ENCODE measurements at regions not wholly inside any gene's neighbourhood (a gene's known extent, or its start where the extent isn't known, plus 50 kb on each side); places are given as distances from the start of the nearest gene placed in this dataset.

DNA sequence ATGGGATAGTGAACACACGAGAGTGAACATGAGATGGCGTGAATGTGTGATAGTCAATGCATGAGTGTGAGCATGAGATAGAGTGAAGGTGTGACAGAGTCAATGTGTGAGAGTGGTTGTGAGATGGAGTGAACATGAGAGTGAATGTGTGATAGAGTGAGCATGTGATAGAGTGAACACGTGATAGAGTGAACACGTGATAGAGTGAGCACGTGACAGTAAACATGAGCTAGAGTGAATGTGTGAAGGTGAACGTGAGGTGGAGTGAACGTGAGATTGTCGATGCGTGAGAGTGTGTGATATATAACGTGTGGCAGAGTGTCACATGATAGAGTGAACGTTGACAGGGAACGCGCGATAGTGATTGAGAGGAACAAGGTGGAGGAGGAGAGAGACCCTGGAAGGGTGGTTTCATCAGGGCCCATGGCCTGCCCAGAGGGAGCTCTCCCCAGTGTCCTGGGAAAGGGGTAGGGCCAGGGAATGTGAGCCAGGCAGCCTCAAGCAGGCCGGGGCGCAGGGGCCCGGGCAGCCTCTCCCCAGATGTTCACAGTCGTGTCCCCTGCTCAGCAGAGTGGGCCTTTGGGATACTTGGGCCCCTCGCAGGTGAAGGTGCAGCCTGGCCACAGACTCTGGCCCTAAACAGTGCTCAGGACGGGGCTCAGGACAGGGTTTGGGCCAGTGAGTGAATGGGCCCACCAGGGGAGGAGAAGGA lies 516.9 kb downstream of the EIPR1 start:
- Histone ChIP-seq H3K36me3 (replicated peaks in 1 of 2; ENCODE audit: insufficient read depth in 1 of 2, low read depth in 2 of 2) (no peaks in the 10 kb centered on the region), H3K27me3 (no peaks in the 10 kb centered on the region), H3K9me3 (no peaks in the 10 kb centered on the region), H3K27ac (no peak overlapping the region), H3K4me3 (no peak overlapping the region), H3K4me1 (no peaks in the 10 kb centered on the region)
- TF ChIP-seq POLR2A (IDR thresholded peaks at IDR 0.05), result no peak
- ATAC-seq (no peak), DNase-seq (no peak)
- intact Hi-C loops (cut with DNase I), result no loop called here
- WGBS, 2 donors, result 86 to 91% methylated on average over 19 to 20 of the region's 20 CpGs

DNA sequence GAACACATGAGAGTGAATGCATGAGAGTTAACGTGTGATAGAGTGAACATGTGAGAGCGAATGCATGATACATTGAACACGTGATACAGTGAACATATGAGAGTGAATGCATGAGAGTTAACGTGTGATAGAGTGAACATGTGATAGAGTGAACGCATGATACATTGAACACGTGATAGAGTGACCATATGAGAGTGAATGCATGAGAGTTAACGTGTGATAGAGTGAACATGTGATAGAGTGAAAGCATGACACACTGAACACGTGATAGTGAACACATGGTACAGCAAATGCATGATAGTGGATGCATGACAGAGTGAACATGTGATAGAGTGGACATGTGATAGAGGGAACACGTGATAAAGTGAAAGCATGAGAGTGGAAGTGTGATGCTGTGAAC lies 517.9 kb downstream of the EIPR1 start:
- H3K4me1 ChIP-seq, result no peaks in the 10 kb centered on the region
- H3K27me3 ChIP-seq, result no peaks in the 10 kb centered on the region
- no peaks in the 10 kb centered on the region for H3K9me3 ChIP-seq
- no peak for DNase-seq
- H3K27ac ChIP-seq, result no peak overlapping the region
- TF ChIP-seq, protein P1, sequence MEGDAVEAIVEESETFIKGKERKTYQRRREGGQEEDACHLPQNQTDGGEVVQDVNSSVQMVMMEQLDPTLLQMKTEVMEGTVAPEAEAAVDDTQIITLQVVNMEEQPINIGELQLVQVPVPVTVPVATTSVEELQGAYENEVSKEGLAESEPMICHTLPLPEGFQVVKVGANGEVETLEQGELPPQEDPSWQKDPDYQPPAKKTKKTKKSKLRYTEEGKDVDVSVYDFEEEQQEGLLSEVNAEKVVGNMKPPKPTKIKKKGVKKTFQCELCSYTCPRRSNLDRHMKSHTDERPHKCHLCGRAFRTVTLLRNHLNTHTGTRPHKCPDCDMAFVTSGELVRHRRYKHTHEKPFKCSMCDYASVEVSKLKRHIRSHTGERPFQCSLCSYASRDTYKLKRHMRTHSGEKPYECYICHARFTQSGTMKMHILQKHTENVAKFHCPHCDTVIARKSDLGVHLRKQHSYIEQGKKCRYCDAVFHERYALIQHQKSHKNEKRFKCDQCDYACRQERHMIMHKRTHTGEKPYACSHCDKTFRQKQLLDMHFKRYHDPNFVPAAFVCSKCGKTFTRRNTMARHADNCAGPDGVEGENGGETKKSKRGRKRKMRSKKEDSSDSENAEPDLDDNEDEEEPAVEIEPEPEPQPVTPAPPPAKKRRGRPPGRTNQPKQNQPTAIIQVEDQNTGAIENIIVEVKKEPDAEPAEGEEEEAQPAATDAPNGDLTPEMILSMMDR (IDR thresholded peaks at IDR 0.05), result no peak
- TF ChIP-seq POLR2A (IDR thresholded peaks at IDR 0.05), result no peak
- intact Hi-C loops (cut with DNase I), result no loop called here
- H3K36me3 ChIP-seq (replicated peaks in 1 of 2; ENCODE audit: insufficient read depth in 1 of 2, low read depth in 2 of 2), result no peaks in the 10 kb centered on the region
- no peak for ATAC-seq
- no peak overlapping the region for H3K4me3 ChIP-seq
- WGBS, 2 donors, result 72 to 75% methylated on average over 9 of the region's 9 CpGs

DNA sequence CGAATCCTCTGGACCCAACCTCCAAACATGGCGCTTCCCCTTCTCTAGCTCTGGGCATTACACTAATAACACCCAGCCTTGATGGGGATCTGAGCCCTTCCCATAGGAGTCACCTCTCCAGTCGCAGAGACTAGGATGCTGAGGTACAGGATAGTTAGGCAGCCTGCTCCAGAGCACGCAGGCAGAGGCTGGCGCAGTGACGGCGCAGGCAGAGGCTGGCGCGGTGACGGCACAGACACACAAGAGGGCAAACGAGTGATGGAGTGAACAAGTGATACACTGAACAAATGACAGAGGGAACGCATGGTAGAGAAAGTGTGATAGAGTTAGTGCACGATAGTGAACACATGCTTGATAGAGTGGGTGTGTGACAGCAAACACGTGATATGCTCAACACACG lies 518.5 kb downstream of the EIPR1 start:
- Histone ChIP-seq H3K4me1 (no peaks in the 10 kb centered on the region), H3K27ac (no peak overlapping the region)
- WGBS, 2 donors, result 91 to 93% methylated on average over 15 of the region's 15 CpGs

DNA sequence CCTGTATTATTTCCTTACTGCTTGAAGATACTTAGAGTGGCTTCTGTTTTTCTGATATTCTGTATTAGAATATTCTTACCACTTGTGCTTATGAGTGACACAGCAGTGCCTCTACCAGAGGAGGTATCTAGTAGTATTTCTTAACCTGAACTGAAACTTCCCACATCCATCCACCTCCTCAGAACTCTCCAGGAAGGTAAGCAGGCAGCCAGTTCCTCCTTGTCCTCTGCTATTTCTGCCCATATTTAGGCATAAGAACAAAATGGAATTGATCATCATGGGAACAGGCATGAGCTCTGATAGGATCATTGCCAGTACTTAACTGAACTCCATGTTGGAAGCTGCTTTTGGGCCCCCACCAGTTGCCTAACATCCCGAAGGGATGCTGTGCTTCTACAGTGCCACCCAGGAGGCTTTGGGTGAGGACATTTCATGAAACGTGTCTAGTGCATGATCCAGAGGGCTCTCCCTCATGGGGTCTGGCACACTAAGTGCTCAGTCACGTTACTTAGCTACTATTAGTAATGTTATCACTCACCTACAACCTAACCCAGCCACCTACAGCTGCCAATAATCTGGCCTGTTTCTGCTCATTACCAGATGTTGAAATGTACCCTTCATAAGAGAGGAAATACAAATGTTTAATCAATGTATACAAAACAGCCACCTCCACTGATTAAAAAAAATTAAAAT lies 520.7 kb downstream of the EIPR1 start:
- DNase-seq (no peak), ATAC-seq (no peak)
- Histone ChIP-seq H3K27ac (no peak overlapping the region), H3K9me3 (no peaks in the 10 kb centered on the region), H3K4me1 (no peaks in the 10 kb centered on the region), H3K4me3 (no peak overlapping the region), H3K36me3 (replicated peaks in 1 of 2; ENCODE audit: insufficient read depth in 1 of 2, low read depth in 2 of 2) (no peaks in the 10 kb centered on the region), H3K27me3 (no peaks in the 10 kb centered on the region)
- intact Hi-C loops (cut with DNase I), result no loop called here
- no peak for TF ChIP-seq POLR2A (IDR thresholded peaks at IDR 0.05)
- TF ChIP-seq, protein P1 (IDR thresholded peaks at IDR 0.05), result no peak
- 52 to 60% methylated on average over 3 of the region's 3 CpGs for WGBS, 2 donors

More for the DNA sequence above, 518.5 kb downstream of the EIPR1 start:
- Histone ChIP-seq H3K27me3 (no peaks in the 10 kb centered on the region), H3K9me3 (no peaks in the 10 kb centered on the region), H3K36me3 (replicated peaks in 1 of 2; ENCODE audit: insufficient read depth in 1 of 2, low read depth in 2 of 2) (no peaks in the 10 kb centered on the region), H3K4me3 (no peak overlapping the region)
- DNase-seq (no peak), ATAC-seq (no peak)
- intact Hi-C loops (cut with DNase I), result no loop called here
- TF ChIP-seq, protein P1 (IDR thresholded peaks at IDR 0.05), result no peak
- TF ChIP-seq POLR2A (IDR thresholded peaks at IDR 0.05), result no peak

DNA sequence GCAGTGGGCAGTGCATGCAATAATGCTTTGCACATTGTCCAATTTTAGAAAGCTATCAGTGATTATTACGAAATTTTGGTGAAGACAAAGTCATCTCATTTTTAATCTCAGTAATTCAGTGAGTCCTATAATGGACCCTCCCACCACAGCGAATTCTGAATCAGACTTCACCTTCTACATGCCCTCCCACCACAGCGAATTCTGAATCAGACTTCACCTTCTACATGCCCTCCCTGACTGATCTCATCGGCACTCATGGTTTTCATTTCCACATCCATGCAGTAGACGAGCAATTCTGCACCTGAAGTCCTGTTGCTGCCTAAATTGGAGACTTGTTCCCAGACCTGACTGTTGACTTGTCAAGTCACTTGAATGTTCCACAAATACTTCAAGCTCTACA lies 522.3 kb downstream of the EIPR1 start:
- Histone ChIP-seq H3K27me3 (no peaks in the 10 kb centered on the region), H3K27ac (no peak overlapping the region), H3K36me3 (replicated peaks in 1 of 2; ENCODE audit: insufficient read depth in 1 of 2, low read depth in 2 of 2) (no peaks in the 10 kb centered on the region), H3K9me3 (no peaks in the 10 kb centered on the region), H3K4me3 (no peak overlapping the region), H3K4me1 (no peaks in the 10 kb centered on the region)
- DNase-seq, result no peak
- no peak for ATAC-seq
- no peak for TF ChIP-seq POLR2A (IDR thresholded peaks at IDR 0.05)
- TF ChIP-seq, protein P1 (IDR thresholded peaks at IDR 0.05), result no peak
- WGBS, 2 donors, result 81 to 84% methylated on average over 5 of the region's 5 CpGs
- intact Hi-C loops (cut with DNase I), result no loop called here

Measured in body of pancreas (tissue), 4 donors.